ENCODE measurements at regions not wholly inside any gene's neighbourhood (a gene's known extent, or its start where the extent isn't known, plus 50 kb on each side); places are given as distances from the start of the nearest gene placed in this dataset.

DNA sequence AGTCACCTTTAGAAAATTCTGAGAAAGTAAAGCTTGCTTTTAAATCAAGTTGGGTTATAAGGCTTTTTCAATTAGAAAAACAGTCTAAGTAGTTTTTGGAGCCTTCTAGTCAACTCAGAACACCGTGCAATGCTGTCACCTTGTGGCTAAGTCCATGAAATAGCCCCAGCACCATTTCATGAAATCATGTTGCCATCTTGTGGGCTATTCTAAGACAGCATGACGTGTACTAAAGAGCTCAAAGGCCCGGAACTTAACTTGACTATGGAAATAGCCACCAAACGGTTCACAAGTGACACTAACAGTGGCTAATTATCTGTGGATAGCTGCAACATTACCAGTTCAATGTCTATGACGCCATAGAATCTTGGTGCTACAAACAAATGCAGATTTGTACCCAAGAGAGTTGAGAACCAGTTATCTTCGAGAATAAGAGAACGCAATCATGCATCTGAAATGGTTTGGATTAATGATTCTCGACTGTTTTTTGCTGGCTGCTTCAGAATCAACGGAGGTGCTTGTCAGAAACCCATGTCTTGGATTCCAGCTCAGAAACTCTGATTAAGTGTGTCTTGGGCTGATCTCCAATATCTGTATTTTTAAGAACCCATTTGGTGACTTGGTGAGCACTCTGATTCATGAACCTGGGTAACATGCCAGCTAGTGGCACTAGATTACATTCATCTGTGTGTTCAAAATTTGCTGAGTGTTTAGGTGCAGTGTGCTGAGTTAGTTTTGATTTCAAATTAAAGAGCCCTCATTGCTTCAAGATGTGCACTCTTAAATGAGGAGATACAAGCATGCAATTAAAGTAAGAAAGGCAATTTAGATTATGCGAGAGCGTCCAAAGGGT lies 111.2 kb upstream of the MCTP2 start:
- Histone ChIP-seq H3K9me3 (no peaks in the 10 kb centered on the region), H3K36me3 (no peaks in the 10 kb centered on the region), H3K4me3 (no peak overlapping the region), H3K4me1 (peaks cover 0 to 7% (median 0%) of the 10 kb centered on the region in 12 donors), H3K27ac (peak overlapping the region in 11 of 12 donors; percentile 20 to 72 (median 60)), H3K27me3 (no peaks in the 10 kb centered on the region)
- TF ChIP-seq, protein P1, sequence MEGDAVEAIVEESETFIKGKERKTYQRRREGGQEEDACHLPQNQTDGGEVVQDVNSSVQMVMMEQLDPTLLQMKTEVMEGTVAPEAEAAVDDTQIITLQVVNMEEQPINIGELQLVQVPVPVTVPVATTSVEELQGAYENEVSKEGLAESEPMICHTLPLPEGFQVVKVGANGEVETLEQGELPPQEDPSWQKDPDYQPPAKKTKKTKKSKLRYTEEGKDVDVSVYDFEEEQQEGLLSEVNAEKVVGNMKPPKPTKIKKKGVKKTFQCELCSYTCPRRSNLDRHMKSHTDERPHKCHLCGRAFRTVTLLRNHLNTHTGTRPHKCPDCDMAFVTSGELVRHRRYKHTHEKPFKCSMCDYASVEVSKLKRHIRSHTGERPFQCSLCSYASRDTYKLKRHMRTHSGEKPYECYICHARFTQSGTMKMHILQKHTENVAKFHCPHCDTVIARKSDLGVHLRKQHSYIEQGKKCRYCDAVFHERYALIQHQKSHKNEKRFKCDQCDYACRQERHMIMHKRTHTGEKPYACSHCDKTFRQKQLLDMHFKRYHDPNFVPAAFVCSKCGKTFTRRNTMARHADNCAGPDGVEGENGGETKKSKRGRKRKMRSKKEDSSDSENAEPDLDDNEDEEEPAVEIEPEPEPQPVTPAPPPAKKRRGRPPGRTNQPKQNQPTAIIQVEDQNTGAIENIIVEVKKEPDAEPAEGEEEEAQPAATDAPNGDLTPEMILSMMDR (IDR thresholded peaks at IDR 0.05): peak; percentile 65 to 94 (median 86)
- TF ChIP-seq POLR2A (IDR thresholded peaks at IDR 0.05): no peak
- DNase-seq (peak in 4 of 5 donors; percentile 43 to 65 (median 54)), ATAC-seq (peak; percentile 90 to 98 (median 96))
- intact Hi-C loops (cut with DNase I): loop anchor here (1.0 to 10.0 kb wide), 12 partner anchors 123 to 1325 kb away; partner anchors contain the start of gene RGMA (in 1 of the 10)
- 49 to 51% (median 49%) methylated on average over 11 of the region's 11 CpGs for WGBS, 4 donors

GRCh38 chr15:94119298-94119811 lies 112.0 kb upstream of the MCTP2 start:
- no peak for TF ChIP-seq POLR2A (IDR thresholded peaks at IDR 0.05)
- TF ChIP-seq, protein P1 (IDR thresholded peaks at IDR 0.05): no peak
- peak; percentile 39 to 67 (median 47) for DNase-seq
- Histone ChIP-seq H3K4me1 (peaks cover 0 to 7% (median 0%) of the 10 kb centered on the region in 12 donors), H3K27ac (peak overlapping the region; percentile 20 to 72 (median 60)), H3K9me3 (no peaks in the 10 kb centered on the region), H3K4me3 (no peak overlapping the region), H3K36me3 (no peaks in the 10 kb centered on the region), H3K27me3 (no peaks in the 10 kb centered on the region)
- WGBS, 4 donors: 27 to 50% (median 46%) methylated on average over 6 of the region's 6 CpGs
- intact Hi-C loops (cut with DNase I): loop anchor here in 3 of 10 donors (1.0 to 10.0 kb wide), 4 partner anchors 125 to 1325 kb away; no protein-coding TSS in a partner anchor
- ATAC-seq: peak; percentile 53 to 81 (median 74)

- intact Hi-C loops (cut with DNase I): loop anchor here in 2 of 10 donors (10.0 kb wide), 2 partner anchors 116 to 1316 kb away; no protein-coding TSS in a partner anchor
- no peaks in the 10 kb centered on the region for H3K4me1 ChIP-seq
- ATAC-seq (no peak), DNase-seq (no peak)
- TF ChIP-seq, protein P1 (IDR thresholded peaks at IDR 0.05): no peak
- TF ChIP-seq POLR2A (IDR thresholded peaks at IDR 0.05): no peak
- H3K36me3 ChIP-seq: no peaks in the 10 kb centered on the region
- H3K27me3 ChIP-seq: peaks cover 0 to 9% (median 0%) of the 10 kb centered on the region in 9 donors
- WGBS, 4 donors: 43 to 57% (median 53%) methylated on average over 2 of the region's 2 CpGs
- H3K9me3 ChIP-seq: no peaks in the 10 kb centered on the region
- H3K4me3 ChIP-seq: no peak overlapping the region
- peak overlapping the region in 1 of 12 donors; percentile 39 for H3K27ac ChIP-seq
Observed at GRCh38 chr15:94110476-94111130, 120.8 kb upstream of the MCTP2 start.

DNA sequence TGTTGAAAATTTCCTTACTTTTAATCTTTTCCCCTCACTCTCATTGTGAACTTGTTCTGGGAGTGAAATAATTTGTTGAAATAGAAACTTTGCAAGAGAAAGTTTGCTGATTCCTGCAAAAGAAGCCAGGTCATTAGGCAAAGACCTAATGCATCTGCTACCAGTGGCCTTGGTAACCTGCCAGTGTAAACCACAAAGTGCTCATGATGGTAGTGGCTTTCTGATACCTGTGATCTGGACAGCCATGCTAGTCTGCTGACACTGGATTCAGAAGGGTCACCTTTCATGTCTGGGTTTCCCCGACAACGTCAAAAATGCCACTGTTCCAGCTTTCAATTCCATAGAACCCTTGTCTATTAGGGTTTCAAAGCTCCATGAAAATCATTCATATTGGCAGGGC lies 123.7 kb upstream of the MCTP2 start:
- no peaks in the 10 kb centered on the region for H3K36me3 ChIP-seq
- 88 to 100% (median 91%) methylated on average over 2 of the region's 2 CpGs for WGBS, 4 donors
- no peaks in the 10 kb centered on the region for H3K9me3 ChIP-seq
- H3K27ac ChIP-seq: no peak overlapping the region
- intact Hi-C loops (cut with DNase I): no loop called here
- no peak overlapping the region for H3K4me3 ChIP-seq
- ATAC-seq (no peak), DNase-seq (no peak)
- peaks cover 0 to 13% (median 0%) of the 10 kb centered on the region in 9 donors for H3K27me3 ChIP-seq
- H3K4me1 ChIP-seq: no peaks in the 10 kb centered on the region
- TF ChIP-seq, protein P1 (IDR thresholded peaks at IDR 0.05): no peak
- TF ChIP-seq POLR2A (IDR thresholded peaks at IDR 0.05): no peak
